ENCODE measurements at regions not wholly inside any gene's neighbourhood (a gene's known extent, or its start where the extent isn't known, plus 50 kb on each side); places are given as distances from the start of the nearest gene placed in this dataset.

DNA sequence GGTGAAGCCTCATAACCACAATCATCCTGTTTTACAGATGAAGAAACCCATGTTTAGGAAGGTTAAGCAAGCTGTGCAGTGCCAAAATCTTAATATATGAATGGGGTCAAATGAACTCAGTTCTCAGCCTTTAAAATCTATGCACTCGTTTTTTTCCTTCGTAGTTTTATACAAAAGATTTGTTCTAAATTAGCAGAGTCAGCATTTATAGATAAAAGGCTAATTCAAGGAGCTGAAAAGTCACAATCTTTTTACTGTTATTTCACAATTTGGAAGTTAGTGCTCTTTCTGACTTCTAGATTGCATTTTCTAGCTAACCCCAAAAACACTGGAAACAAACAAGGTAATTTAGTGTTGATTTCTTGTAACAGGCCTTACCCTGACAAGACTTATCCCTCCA lies 766.9 kb upstream of the ADGRL4 start:
- no peak overlapping the region for H3K9ac ChIP-seq (ENCODE audit: low read length)
- H3K4me3 ChIP-seq (ENCODE audit: low read depth, low read length, poor library complexity, severe bottlenecking): no peak overlapping the region
- H3K79me2 ChIP-seq (ENCODE audit: insufficient read depth, low read length): no peaks in the 10 kb centered on the region
- no peak overlapping the region for H3K4me2 ChIP-seq (ENCODE audit: low read length)
- H4K20me1 ChIP-seq (ENCODE audit: insufficient read depth, low read length): no peaks in the 10 kb centered on the region
- H3K36me3 ChIP-seq (ENCODE audit: insufficient read depth, low read length): no peaks in the 10 kb centered on the region
- H3K9me2 ChIP-seq (ENCODE audit: low read depth, low read length): no peaks in the 10 kb centered on the region
- no peaks in the 10 kb centered on the region for H3K27me3 ChIP-seq (ENCODE audit: insufficient read depth, low read length)
- no peak overlapping the region for H3K27ac ChIP-seq (ENCODE audit: low read depth, low read length, poor library complexity, severe bottlenecking)
- no peaks in the 10 kb centered on the region for H3K9me3 ChIP-seq (ENCODE audit: low read length)
- no peak overlapping the region for H2AFZ ChIP-seq (ENCODE audit: low read length)
- TF ChIP-seq, protein P1, sequence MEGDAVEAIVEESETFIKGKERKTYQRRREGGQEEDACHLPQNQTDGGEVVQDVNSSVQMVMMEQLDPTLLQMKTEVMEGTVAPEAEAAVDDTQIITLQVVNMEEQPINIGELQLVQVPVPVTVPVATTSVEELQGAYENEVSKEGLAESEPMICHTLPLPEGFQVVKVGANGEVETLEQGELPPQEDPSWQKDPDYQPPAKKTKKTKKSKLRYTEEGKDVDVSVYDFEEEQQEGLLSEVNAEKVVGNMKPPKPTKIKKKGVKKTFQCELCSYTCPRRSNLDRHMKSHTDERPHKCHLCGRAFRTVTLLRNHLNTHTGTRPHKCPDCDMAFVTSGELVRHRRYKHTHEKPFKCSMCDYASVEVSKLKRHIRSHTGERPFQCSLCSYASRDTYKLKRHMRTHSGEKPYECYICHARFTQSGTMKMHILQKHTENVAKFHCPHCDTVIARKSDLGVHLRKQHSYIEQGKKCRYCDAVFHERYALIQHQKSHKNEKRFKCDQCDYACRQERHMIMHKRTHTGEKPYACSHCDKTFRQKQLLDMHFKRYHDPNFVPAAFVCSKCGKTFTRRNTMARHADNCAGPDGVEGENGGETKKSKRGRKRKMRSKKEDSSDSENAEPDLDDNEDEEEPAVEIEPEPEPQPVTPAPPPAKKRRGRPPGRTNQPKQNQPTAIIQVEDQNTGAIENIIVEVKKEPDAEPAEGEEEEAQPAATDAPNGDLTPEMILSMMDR (IDR thresholded peaks at IDR 0.05; ENCODE audit: low read length): no peak
- no peak for TF ChIP-seq EZH2 (IDR thresholded peaks at IDR 0.05; ENCODE audit: borderline replicate concordance, low read length)
- peaks cover 9% of the 10 kb centered on the region for H3K4me1 ChIP-seq (ENCODE audit: insufficient read depth, low read length, severe bottlenecking)
- no peaks in the 10 kb centered on the region for H3F3A ChIP-seq (ENCODE audit: insufficient read depth, low read length)

DNA sequence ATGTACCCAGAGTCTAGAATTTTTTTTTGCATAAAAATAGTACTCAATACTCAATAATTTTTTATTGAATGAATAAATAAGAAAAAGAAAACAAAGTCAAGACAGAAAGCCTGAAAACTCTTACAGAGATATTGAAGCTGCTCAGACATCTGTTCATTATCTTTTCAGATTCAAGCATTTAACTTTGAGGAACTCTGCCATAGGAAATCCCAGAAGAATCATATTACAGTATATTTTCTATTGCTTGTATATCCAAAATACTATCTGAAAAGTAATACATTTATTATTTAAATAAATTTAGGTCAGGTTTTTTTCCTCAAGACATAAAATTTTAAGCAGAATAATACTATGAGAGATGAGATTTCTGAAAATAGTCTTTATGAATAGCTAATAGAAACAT lies 755.9 kb upstream of the ADGRL4 start:
- Histone ChIP-seq H2AFZ (ENCODE audit: low read length) (no peak overlapping the region), H3K36me3 (ENCODE audit: insufficient read depth, low read length) (no peaks in the 10 kb centered on the region), H3K4me2 (ENCODE audit: low read length) (no peak overlapping the region), H3F3A (ENCODE audit: insufficient read depth, low read length) (no peaks in the 10 kb centered on the region), H3K9me2 (ENCODE audit: low read depth, low read length) (no peaks in the 10 kb centered on the region), H3K4me1 (ENCODE audit: insufficient read depth, low read length, severe bottlenecking) (no peaks in the 10 kb centered on the region), H3K9ac (ENCODE audit: low read length) (no peak overlapping the region), H3K27me3 (ENCODE audit: insufficient read depth, low read length) (no peaks in the 10 kb centered on the region), H3K9me3 (ENCODE audit: low read length) (no peaks in the 10 kb centered on the region), H4K20me1 (ENCODE audit: insufficient read depth, low read length) (no peaks in the 10 kb centered on the region), H3K79me2 (ENCODE audit: insufficient read depth, low read length) (no peaks in the 10 kb centered on the region), H3K27ac (ENCODE audit: low read depth, low read length, poor library complexity, severe bottlenecking) (no peak overlapping the region), H3K4me3 (ENCODE audit: low read depth, low read length, poor library complexity, severe bottlenecking) (no peak overlapping the region)
- TF ChIP-seq EZH2 (IDR thresholded peaks at IDR 0.05; ENCODE audit: borderline replicate concordance, low read length): no peak
- TF ChIP-seq, protein P1 (IDR thresholded peaks at IDR 0.05; ENCODE audit: low read length): no peak

DNA sequence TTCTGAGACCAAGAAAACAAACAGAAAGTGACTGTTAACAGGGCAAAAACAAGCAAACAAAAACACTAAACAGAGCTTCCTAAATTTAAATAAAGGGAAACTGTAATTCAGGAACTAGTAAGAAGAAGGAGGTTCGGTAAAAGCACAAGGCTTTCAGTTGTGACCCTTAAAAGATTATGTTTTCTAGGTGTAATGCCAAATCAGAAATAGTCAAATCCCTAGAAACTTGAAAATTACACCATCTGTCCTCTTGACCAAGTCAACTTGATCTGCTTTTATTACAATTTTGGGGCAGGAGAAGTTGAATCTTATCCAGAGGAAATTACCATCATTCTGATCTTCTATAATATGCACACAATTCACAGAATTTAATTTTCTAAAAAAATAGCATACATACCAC lies 754.0 kb upstream of the ADGRL4 start:
- no peaks in the 10 kb centered on the region for H3K4me1 ChIP-seq (ENCODE audit: insufficient read depth, low read length, severe bottlenecking)
- no peak overlapping the region for H3K4me2 ChIP-seq (ENCODE audit: low read length)
- no peaks in the 10 kb centered on the region for H3F3A ChIP-seq (ENCODE audit: insufficient read depth, low read length)
- no peak overlapping the region for H2AFZ ChIP-seq (ENCODE audit: low read length)
- no peaks in the 10 kb centered on the region for H4K20me1 ChIP-seq (ENCODE audit: insufficient read depth, low read length)
- no peaks in the 10 kb centered on the region for H3K36me3 ChIP-seq (ENCODE audit: insufficient read depth, low read length)
- no peak overlapping the region for H3K9ac ChIP-seq (ENCODE audit: low read length)
- H3K4me3 ChIP-seq (ENCODE audit: low read depth, low read length, poor library complexity, severe bottlenecking): no peak overlapping the region
- H3K79me2 ChIP-seq (ENCODE audit: insufficient read depth, low read length): no peaks in the 10 kb centered on the region
- H3K27ac ChIP-seq (ENCODE audit: low read depth, low read length, poor library complexity, severe bottlenecking): no peak overlapping the region
- H3K9me2 ChIP-seq (ENCODE audit: low read depth, low read length): no peaks in the 10 kb centered on the region
- no peaks in the 10 kb centered on the region for H3K27me3 ChIP-seq (ENCODE audit: insufficient read depth, low read length)
- TF ChIP-seq EZH2 (IDR thresholded peaks at IDR 0.05; ENCODE audit: borderline replicate concordance, low read length): no peak
- TF ChIP-seq, protein P1 (IDR thresholded peaks at IDR 0.05; ENCODE audit: low read length): no peak
- H3K9me3 ChIP-seq (ENCODE audit: low read length): no peaks in the 10 kb centered on the region
